PC-3 (cell line): ENCODE measurements at regions not wholly inside any gene's neighbourhood (a gene's known extent, or its start where the extent isn't known, plus 50 kb on each side); places are given as distances from the start of the nearest gene placed in this dataset.

Source experiments
- ATAC-seq: fragments of 200-7000 bp; cut with Tn5 transposase; 2 replicates; pipeline ENCODE4 v1.9.1; 2020; ENCODE audit warnings: mild to moderate bottlenecking, moderate library complexity
- BruUV-seq: library from RNA; stranded (reverse); fragments of 400-500 nt; replicated peaks from 2 replicates; lab custom pipeline; 2021; lab: Mats Ljungman, UMichigan
- CTCF ChIA-PET: fragments of 300-600 bp; sonication (Branson Sonifier 250); formaldehyde crosslinking; loops from one replicate; lab custom pipeline; 2022; ENCODE audit warnings: antibody characterized with exemption; lab: Charles Lee
- POLR2A ChIA-PET: fragments of 300-600 bp; sonication (Branson Sonifier 250); formaldehyde crosslinking; loops from one replicate; lab custom pipeline; 2022; ENCODE audit warnings: antibody characterized with exemption; ENCODE audit not compliant: unreplicated experiment; lab: Charles Lee
- DNase-seq: peaks from one replicate; pipeline ENCODE4 v3.0.0-alpha.2; 2015
- H2AFZ ChIP-seq: fragments of 300-600 bp; sonication (generic); 2 replicates; pipeline ENCODE4 v1.6.0; 2016; ENCODE audit warnings: antibody characterized with exemption, low read length
- H3F3A ChIP-seq: fragments of 300-600 bp; sonication (generic); one replicate; pipeline ENCODE4 v1.6.0; 2017; ENCODE audit warnings: antibody characterized with exemption, low read length, control low read depth, mild to moderate bottlenecking; ENCODE audit not compliant: unreplicated experiment
- H3K27ac ChIP-seq: fragments of 300-600 bp; sonication (generic); 2 replicates; pipeline ENCODE4 v1.5.1; 2016; ENCODE audit warnings: mild to moderate bottlenecking, low read length
- H3K27me3 ChIP-seq: fragments of 300-600 bp; sonication (generic); 2 replicates; pipeline ENCODE4 v1.6.1; 2016; ENCODE audit warnings: low read length, mixed read lengths
- H3K36me3 ChIP-seq: fragments of 300-600 bp; sonication (generic); 2 replicates; pipeline ENCODE4 v1.6.1; 2016; ENCODE audit warnings: low read depth, mixed run types, low read length, mixed read lengths
- H3K4me1 ChIP-seq: fragments of 300-600 bp; sonication (generic); 2 replicates; pipeline ENCODE4 v1.5.1; 2016; ENCODE audit warnings: low read length; ENCODE audit not compliant: insufficient read depth
- H3K4me2 ChIP-seq: fragments of 300-600 bp; sonication (generic); 2 replicates; pipeline ENCODE4 v1.6.0; 2016; ENCODE audit warnings: low read length
- H3K4me3 ChIP-seq: fragments of 300-600 bp; sonication (generic); 2 replicates; pipeline ENCODE4 v1.5.1; 2016; ENCODE audit warnings: mild to moderate bottlenecking, low read length, mixed read lengths
- H3K79me2 ChIP-seq: fragments of 300-600 bp; sonication (generic); 2 replicates; pipeline ENCODE4 v1.6.1; 2017; ENCODE audit warnings: low read length, mixed read lengths
- H3K9ac ChIP-seq: fragments of 300-600 bp; sonication (generic); 2 replicates; pipeline ENCODE4 v1.6.0; 2016; ENCODE audit warnings: mild to moderate bottlenecking, low read length
- H3K9me2 ChIP-seq: fragments of 300-600 bp; sonication (generic); replicated peaks from 2 replicates; pipeline ENCODE4 v1.6.1; 2016; ENCODE audit warnings: mixed run types, low read length, mixed read lengths
- H3K9me3 ChIP-seq: fragments of 300-600 bp; sonication (generic); 2 replicates; pipeline ENCODE4 v1.6.1; 2016; ENCODE audit warnings: low read length, mixed read lengths
- H4K20me1 ChIP-seq: fragments of 300-600 bp; sonication (generic); 2 replicates; pipeline ENCODE4 v1.6.1; 2016; ENCODE audit warnings: low read length, mixed read lengths
- CTCF ChIP-seq: fragments of 300-600 bp; sonication (generic); conservative IDR thresholded peaks from 2 replicates; pipeline ENCODE4 v1.5.1; 2017; ENCODE audit warnings: antibody characterized with exemption, low read depth, mild to moderate bottlenecking, low read length
- EZH2 ChIP-seq: fragments of 300-600 bp; sonication (generic); IDR thresholded peaks from one replicate; pipeline ENCODE4 v1.6.1; 2017; ENCODE audit warnings: antibody characterized with exemption, mild to moderate bottlenecking, low read length; ENCODE audit not compliant: unreplicated experiment
- EZH2phosphoT487 ChIP-seq: fragments of 300-600 bp; sonication (generic); IDR thresholded peaks from 2 replicates; pipeline ENCODE4 v1.6.1; 2018; ENCODE audit warnings: mild to moderate bottlenecking, antibody characterized with exemption, low read length, borderline replicate concordance
- intact Hi-C: fragments of 100-400 bp; cut with micrococcal nuclease; formaldehyde crosslinking; loops from 2 replicates; pipeline ENCODE4 v1.9.0; 2023

DNA sequence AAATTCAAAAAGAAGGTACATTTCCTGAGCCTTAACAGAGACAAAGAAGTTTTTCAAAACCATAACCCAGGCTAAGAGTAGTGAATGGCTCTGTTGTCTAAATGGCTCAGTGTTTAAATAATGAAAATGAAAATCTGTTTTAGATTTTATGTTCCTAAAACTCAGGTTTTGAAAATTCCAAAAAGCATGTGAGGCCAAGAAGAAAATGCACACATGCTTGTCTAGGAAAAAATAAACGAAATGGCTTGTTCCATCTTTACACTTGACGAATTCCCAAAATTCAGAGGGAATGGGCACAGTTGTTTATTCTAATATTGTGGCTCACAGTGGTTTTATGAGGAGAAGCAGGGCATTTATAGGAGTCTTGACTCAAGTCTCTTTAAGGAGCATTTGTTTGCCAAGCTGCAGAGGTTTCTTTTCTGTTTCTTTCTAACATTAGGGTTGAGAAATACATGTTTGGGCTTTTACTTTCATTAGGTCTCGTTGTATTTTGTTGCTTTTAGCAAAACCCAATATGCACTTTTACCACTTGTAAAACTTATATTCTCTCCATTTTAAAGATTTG, 527.6 kb upstream of the ANKRD30A start:
- Histone ChIP-seq H3K79me2 (no peaks in the 10 kb centered on the region), H3K4me1 (peaks cover 27% of the 10 kb centered on the region), H3K4me2 (peak overlapping the region; percentile 1), H2AFZ (peak overlapping the region; percentile 8), H4K20me1 (no peaks in the 10 kb centered on the region), H3K27ac (no peak overlapping the region), H3K9me2 (0 out of 2 replicates have a peak, but pooled peaks cover 4% of the 10 kb centered on the region), H3K9me3 (no peaks in the 10 kb centered on the region), H3F3A (peaks cover 3% of the 10 kb centered on the region), H3K4me3 (no peak overlapping the region), H3K36me3 (no peaks in the 10 kb centered on the region), H3K9ac (no peak overlapping the region), H3K27me3 (no peaks in the 10 kb centered on the region)
- TF ChIP-seq EZH2 (no peak), EZH2phosphoT487 (no peak), CTCF (no peak)
- ChIA-PET POLR2A (no interaction called here), CTCF (no interaction called here)
- no TSS peak for BruUV-seq
- intact Hi-C loops: no loop called here
- DNase-seq: peak; percentile 69
- ATAC-seq: peak; percentile 72

DNA sequence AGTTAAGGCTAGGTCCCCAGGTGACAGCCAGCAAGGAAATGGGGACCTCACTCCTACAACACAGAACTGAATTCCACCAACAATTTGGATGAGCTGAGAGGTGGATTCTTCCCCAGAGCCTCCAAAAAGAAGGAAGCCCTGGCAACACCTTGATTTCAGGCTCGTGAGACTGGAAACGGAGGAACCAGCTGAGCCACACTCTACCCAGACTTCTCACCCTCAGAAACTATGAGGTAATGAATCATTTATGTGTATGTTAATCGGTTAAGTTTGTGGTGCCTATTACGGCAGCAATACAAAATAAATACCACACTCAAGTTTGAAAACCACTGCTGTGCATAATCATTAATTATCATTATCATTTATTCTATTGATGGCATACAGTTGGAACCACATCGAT, 532.4 kb upstream of the ANKRD30A start:
- Histone ChIP-seq H3K27me3 (no peaks in the 10 kb centered on the region), H3K4me1 (peaks cover 7% of the 10 kb centered on the region), H4K20me1 (no peaks in the 10 kb centered on the region), H3K36me3 (no peaks in the 10 kb centered on the region), H3F3A (no peaks in the 10 kb centered on the region), H3K9me3 (no peaks in the 10 kb centered on the region), H3K79me2 (no peaks in the 10 kb centered on the region), H3K9ac (no peak overlapping the region), H3K4me2 (no peak overlapping the region), H3K4me3 (no peak overlapping the region), H2AFZ (no peak overlapping the region), H3K9me2 (0 out of 2 replicates have a peak, but pooled peaks cover 4% of the 10 kb centered on the region), H3K27ac (no peak overlapping the region)
- no peak for DNase-seq
- ChIA-PET CTCF (no interaction called here), POLR2A (no interaction called here)
- no TSS peak for BruUV-seq
- ATAC-seq: no peak
- intact Hi-C loops: no loop called here
- TF ChIP-seq CTCF: no peak
- no peak for TF ChIP-seq EZH2phosphoT487
- no peak for TF ChIP-seq EZH2

- no peaks in the 10 kb centered on the region for H3K9me3 ChIP-seq
- no peak for TF ChIP-seq EZH2phosphoT487
- no peak for TF ChIP-seq EZH2
- no peak for TF ChIP-seq CTCF
- no peak overlapping the region for H2AFZ ChIP-seq
- H3K9ac ChIP-seq: no peak overlapping the region
- no peak for DNase-seq
- ATAC-seq: no peak
- BruUV-seq: no TSS peak
- no peaks in the 10 kb centered on the region for H3K4me1 ChIP-seq
- no peaks in the 10 kb centered on the region for H3K27me3 ChIP-seq
- H3K9me2 ChIP-seq: 0 out of 2 replicates have a peak, but pooled peaks cover 1% of the 10 kb centered on the region
- intact Hi-C loops: no loop called here
- H3F3A ChIP-seq: no peaks in the 10 kb centered on the region
- no peak overlapping the region for H3K4me3 ChIP-seq
- no peaks in the 10 kb centered on the region for H3K36me3 ChIP-seq
- H3K79me2 ChIP-seq: no peaks in the 10 kb centered on the region
- H4K20me1 ChIP-seq: no peaks in the 10 kb centered on the region
- H3K27ac ChIP-seq: no peak overlapping the region
- no peak overlapping the region for H3K4me2 ChIP-seq
- CTCF ChIA-PET: no interaction called here
- POLR2A ChIA-PET: no interaction called here
These were observed 534.0 kb upstream of the ANKRD30A start for GRCh38 chr10:36591436-36591835.
